Pancreas (tissue), 10 donors: ENCODE measurements at regions not wholly inside any gene's neighbourhood (a gene's known extent, or its start where the extent isn't known, plus 50 kb on each side); places are given as distances from the start of the nearest gene placed in this dataset.

Experiments used
- ATAC-seq, 4 donors: fragments of 200-7000 bp; cut with Tn5 transposase; one replicate each; pipeline versions ENCODE4 v1.8.0 to v1.9.1; 2020; ENCODE audit warnings: mild to moderate bottlenecking in 4 of 4, moderate library complexity in 4 of 4
- DNase-seq, 6 donors: peaks; one replicate each; pipeline ENCODE4 v3.0.0-alpha.2; 2020
- FAIRE-seq: peaks from 2 replicates; lab custom pipeline; 2012; peaks lifted over from hg19 to GRCh38; lab: Jason Lieb, UNC
- H3K27ac ChIP-seq, 4 donors: fragments of 200-600 bp; sonication (generic); 1 replicate in 3 of 4; 2 replicates in 1 of 4; pipeline versions ENCODE4 v1.5.0 to v1.8.0; 2020
- H3K27me3 ChIP-seq, 4 donors: fragments of 200-600 bp; one replicate each; pipeline ENCODE4 v1.8.0; 2021
- H3K36me3 ChIP-seq, 3 donors: fragments of 200-600 bp; sonication (generic) in 1 of 3; one replicate each; pipeline versions ENCODE4 v1.5.0 to v1.8.0; 2020 to 2021
- H3K4me1 ChIP-seq, 3 donors: fragments of 200-600 bp; one replicate each; pipeline ENCODE4 v1.8.0; 2021
- H3K4me3 ChIP-seq, 4 donors: fragments of 200-600 bp; sonication (generic) in 2 of 4; one replicate each; pipeline versions ENCODE4 v1.5.0 to v1.8.0; 2020 to 2021
- H3K9me3 ChIP-seq, 4 donors: fragments of 200-600 bp; one replicate each; pipeline ENCODE4 v1.8.0; 2021
- CTCF ChIP-seq, 4 donors: fragments of 200-600 bp; sonication (generic) in 3 of 4; IDR thresholded peaks; one replicate each; pipeline versions ENCODE4 v1.5.0 to v1.8.0; 2021; ENCODE audit warnings: antibody characterized with exemption in 4 of 4
- WGBS, 2 donors: extraction: QIAGEN DNeasy Blood & Tissue Kit; methylation state at CpG; one replicate each; pipeline ENCODE4 v1.1.7; 2013; 5-methylcytosine and 5-hydroxymethylcytosine counted together
- intact Hi-C, 3 donors: fragments of 100-400 bp; cut with DNase I; formaldehyde crosslinking; loops; one replicate each; pipeline versions ENCODE4 v1.11.1 to v1.14.2; 2022
- donor health status: healthy with polysubstance abuse.
- donor health status: DM: no; HTN: no; CAD: no; lungs with moderate emphysema.
- donor health status: DM: no; HTN: no; CAD: no.
- donor health status: control.
- donor health status: control.
- donor health status: Bipolar disorder and iron deficiency.
- donor health status: DM: yes; HTN: yes; CAD: no.
- donor health status: DM: no; HTN: no; CAD: no.
- donor health status: DM: no; HTN: no; CAD: no.
- donor health status: DM: yes; HTN: yes; CAD: no.

GRCh38 chr17:73944366-73944765 is 259.1 kb upstream of the RPL38 start:
- no peaks in the 10 kb centered on the region for H3K27me3 ChIP-seq

GRCh38 chr17:73947281-73947965 is 256.1 kb upstream of the RPL38 start:
- Histone ChIP-seq H3K27ac (peak overlapping the region in 1 of 4 donors; percentile 41), H3K9me3 (no peaks in the 10 kb centered on the region), H3K4me1 (peaks cover 0 to 12% (median 5%) of the 10 kb centered on the region in 3 donors), H3K4me3 (no peak overlapping the region), H3K27me3 (no peaks in the 10 kb centered on the region), H3K36me3 (no peaks in the 10 kb centered on the region)
- intact Hi-C loops = no loop called here
- 45 to 63% methylated on average over 13 of the region's 13 CpGs for WGBS, 2 donors
- ATAC-seq (peak; percentile 64 to 76 (median 66)), DNase-seq (peak; percentile 60 to 85 (median 69)), FAIRE-seq (no peak)
- TF ChIP-seq CTCF (IDR thresholded peaks at IDR 0.05) = no peak

More at GRCh38 chr17:73944366-73944765, 259.1 kb upstream of the RPL38 start:
- H3K4me3 ChIP-seq = no peak overlapping the region
- H3K36me3 ChIP-seq = no peaks in the 10 kb centered on the region
- DNase-seq (no peak), ATAC-seq (no peak), FAIRE-seq (no peak)
- 81 to 88% methylated on average over 5 of the region's 5 CpGs for WGBS, 2 donors
- intact Hi-C loops = no loop called here
- H3K9me3 ChIP-seq = no peaks in the 10 kb centered on the region
- no peak overlapping the region for H3K27ac ChIP-seq
- no peak for TF ChIP-seq CTCF (IDR thresholded peaks at IDR 0.05)
- H3K4me1 ChIP-seq = peaks cover 0 to 3% (median 0%) of the 10 kb centered on the region in 3 donors

GRCh38 chr17:73947966-73948355 is 255.5 kb upstream of the RPL38 start:
- 62 to 87% methylated on average over 4 of the region's 4 CpGs for WGBS, 2 donors
- no peak for ATAC-seq
- intact Hi-C loops = no loop called here
- Histone ChIP-seq H3K36me3 (no peaks in the 10 kb centered on the region), H3K9me3 (no peaks in the 10 kb centered on the region), H3K27me3 (no peaks in the 10 kb centered on the region), H3K27ac (peak overlapping the region in 1 of 4 donors; percentile 41), H3K4me1 (peaks cover 0 to 12% (median 5%) of the 10 kb centered on the region in 3 donors), H3K4me3 (no peak overlapping the region)
- no peak for FAIRE-seq
- no peak for TF ChIP-seq CTCF (IDR thresholded peaks at IDR 0.05)
- DNase-seq = peak in 2 of 6 donors; percentile 39 to 66

GRCh38 chr17:73949903-73950592 is 253.4 kb upstream of the RPL38 start:
- Histone ChIP-seq H3K9me3 (no peaks in the 10 kb centered on the region), H3K36me3 (no peaks in the 10 kb centered on the region), H3K4me3 (no peak overlapping the region), H3K4me1 (peaks cover 0 to 12% (median 5%) of the 10 kb centered on the region in 3 donors), H3K27ac (peak overlapping the region in 2 of 4 donors; percentile 36 to 39), H3K27me3 (no peaks in the 10 kb centered on the region)
- ATAC-seq (peak in 3 of 4 donors; percentile 36 to 67 (median 55)), FAIRE-seq (no peak), DNase-seq (peak in 2 of 6 donors; percentile 33 to 45)
- WGBS, 2 donors = 23 to 34% methylated on average over 13 of the region's 13 CpGs
- TF ChIP-seq CTCF (IDR thresholded peaks at IDR 0.05) = no peak
- intact Hi-C loops = no loop called here
